ENCODE measurements at regions not wholly inside any gene's neighbourhood (a gene's known extent, or its start where the extent isn't known, plus 50 kb on each side); places are given as distances from the start of the nearest gene placed in this dataset.
A peak's percentile ranks its signal among the peaks of the same experiment; 100 is the strongest.
"Not testable (repeated sequence)": the region's sequence is repeated elsewhere in the genome, so short reads cannot be mapped to it uniquely, and the experiment has no call there.

DNA sequence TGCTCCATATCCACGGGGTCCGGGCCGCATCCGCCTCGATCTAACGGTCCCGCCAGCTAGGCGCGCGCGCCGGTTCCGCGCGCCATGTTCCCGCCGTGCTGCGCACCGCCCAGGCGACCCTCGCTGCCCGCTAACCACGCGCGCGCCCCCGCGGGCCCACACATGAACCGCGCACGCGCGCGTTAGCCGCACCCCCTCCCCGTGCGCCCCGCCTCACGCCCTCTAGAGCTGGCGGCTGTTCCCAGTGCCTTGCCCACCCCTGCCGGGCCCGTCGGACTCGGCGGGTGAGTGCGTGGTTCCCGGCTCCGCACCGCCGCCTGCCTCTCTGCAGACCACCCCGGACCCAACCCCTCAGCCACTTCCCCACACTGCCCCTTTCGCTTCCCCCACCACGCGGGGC is 57.3 kb downstream of the TP53TG3F start:
- not testable (repeated sequence) for H3K27me3 Mint-ChIP-seq; H3K4me3 Mint-ChIP-seq; H3K27ac Mint-ChIP-seq; H3K9me3 Mint-ChIP-seq; H3K4me1 Mint-ChIP-seq (ENCODE audit: unreplicated experiment); H3K36me3 Mint-ChIP-seq
- peak; percentile 39 for DNase-seq (ENCODE audit: extremely low spot score, unreplicated experiment)
